Stimulated activated CD4-positive, alpha-beta T cell treated with anti-CD3 and anti-CD28 coated beads, Interleukin-15, amount 100 ng/mL, for 1 hour (primary cell): ENCODE measurements at regions not wholly inside any gene's neighbourhood (a gene's known extent, or its start where the extent isn't known, plus 50 kb on each side); places are given as distances from the start of the nearest gene placed in this dataset.
A peak's percentile ranks its signal among the peaks of the same experiment; 100 is the strongest.

Source experiments
- DNase-seq, 2 donors: peaks; one replicate each; pipeline ENCODE4 v3.0.0-alpha.2; 2020; ENCODE audit warnings: low read depth in 1 of 2, low spot score in 1 of 2

DNA sequence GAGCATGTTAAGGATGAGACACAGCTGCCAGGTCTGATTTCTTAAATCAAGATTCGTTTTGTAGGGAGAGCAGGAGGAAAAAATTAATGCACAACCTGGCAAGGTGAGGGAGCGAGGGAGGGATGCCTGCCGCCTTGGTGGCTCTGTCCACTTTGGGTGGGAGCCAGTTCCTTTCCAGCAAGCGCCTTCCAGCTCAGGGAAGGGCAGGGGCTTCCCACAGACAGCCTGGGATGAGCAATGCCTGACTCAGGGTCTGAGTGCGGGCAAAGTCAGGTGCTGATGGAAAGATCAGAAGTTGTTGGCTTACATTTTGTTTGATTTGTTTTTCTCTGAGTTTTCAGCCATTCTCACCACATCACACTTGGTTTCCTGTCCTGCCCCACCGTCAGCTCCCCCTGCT is 220.7 kb downstream of the ENGASE start:
- DNase-seq, result no peak

DNA sequence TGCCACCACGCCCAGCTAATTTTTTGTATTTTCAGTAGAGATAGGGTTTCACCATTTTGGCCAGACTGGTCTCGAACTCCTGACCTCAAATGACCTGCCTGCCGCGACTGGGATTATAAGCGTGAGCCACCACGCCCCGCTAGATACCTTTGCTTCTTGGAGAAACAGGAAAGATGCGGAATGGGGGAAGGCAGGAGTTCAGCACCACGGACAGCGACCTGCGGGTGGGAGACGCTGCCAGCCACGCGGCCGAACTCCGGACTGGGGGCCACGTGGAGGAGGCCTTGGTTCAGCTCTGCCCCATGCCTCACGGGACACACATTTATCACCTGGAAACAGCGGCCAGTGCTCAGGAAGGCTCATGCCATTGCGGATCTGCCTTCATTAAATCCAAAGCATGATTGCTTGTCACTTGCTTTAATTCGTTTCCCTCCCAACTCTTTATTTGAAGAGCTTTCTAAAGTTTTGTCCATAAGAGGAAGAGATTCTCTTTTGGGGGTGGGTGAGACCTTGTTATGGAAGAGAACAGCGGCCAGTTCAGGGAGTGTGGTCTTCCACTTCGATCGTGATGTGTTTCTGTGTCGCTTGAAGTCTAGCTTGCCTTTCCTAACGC is 219.9 kb downstream of the ENGASE start:
- peak in 1 of 2 donors; percentile 5 for DNase-seq

DNA sequence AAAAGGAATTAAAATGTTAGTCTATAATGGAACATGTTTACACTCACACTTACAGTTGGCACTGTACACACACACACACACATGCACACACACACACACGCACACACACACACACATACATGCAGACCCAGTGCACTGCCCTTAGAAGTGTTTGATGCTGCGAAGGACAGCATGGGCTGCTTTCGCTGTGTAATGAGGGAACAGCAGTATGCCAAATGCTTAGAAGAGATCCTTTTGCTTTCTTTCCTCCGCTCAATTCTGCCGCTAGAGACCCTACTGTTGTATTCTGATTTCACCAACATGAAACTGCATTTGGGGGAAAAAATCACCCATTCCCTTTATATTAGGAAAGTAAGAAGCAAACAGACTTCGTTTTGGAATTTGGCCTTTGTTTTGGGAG is 217.9 kb downstream of the ENGASE start:
- DNase-seq, result no peak

DNA sequence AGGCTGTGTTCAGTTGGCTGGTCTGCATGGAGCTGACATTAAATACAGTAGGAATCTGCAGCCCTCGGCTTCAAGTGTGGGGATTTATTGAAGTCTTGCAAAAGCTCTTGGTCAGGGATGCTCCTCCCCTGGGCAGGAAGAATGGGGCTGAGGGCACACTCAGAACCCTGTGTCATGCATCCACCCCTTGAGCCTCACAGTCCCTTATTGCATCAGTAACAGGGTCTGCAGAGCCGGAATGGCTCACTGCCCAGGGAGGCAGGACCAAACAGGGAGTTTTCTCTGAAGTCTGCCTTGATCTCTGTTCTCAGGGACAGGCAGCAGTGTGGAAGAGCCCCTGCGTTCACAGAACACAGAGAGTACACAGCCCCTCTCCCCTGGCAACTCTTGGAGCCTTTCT is 216.8 kb downstream of the ENGASE start:
- DNase-seq, result no peak

DNA sequence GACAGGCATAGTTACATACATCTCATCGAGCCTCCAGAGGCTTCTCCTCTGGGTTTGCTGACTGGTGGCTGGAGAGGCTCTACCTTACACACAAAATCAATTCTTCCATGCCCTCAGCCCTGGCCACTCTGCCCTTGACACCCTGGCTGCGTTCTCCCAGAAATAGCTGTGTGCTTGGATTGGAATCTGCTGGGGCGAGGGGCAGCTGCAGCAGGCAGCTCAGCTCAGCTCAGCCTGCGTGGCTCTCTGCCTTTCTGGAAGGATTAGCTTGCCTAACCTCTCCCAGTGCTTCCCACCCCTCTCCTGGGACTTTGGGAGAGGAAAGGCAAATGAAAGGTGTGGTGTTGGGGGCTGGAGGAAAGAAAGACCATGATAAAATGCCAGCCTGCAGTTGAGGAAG is 216.1 kb downstream of the ENGASE start:
- DNase-seq, result no peak

DNA sequence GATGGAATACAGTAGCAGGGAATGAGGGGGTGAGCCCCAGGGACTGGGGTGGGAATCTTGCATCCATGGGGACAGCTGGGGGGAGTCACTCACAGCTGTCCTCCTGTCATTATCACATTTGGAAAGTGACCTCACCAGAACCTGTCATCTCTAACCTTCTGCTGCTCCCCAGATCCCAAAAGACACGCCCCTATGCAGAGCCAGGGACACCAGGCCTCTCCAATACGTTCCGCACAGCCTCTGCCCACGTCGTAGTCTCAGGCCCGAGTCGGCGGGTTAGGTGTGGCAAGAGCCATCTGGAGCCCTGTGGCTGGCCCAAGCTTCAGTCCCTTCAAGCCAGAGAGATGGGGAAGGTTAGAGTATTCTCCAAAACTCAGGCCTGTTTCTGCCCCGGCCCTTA is 214.3 kb downstream of the ENGASE start:
- DNase-seq, result no peak

DNA sequence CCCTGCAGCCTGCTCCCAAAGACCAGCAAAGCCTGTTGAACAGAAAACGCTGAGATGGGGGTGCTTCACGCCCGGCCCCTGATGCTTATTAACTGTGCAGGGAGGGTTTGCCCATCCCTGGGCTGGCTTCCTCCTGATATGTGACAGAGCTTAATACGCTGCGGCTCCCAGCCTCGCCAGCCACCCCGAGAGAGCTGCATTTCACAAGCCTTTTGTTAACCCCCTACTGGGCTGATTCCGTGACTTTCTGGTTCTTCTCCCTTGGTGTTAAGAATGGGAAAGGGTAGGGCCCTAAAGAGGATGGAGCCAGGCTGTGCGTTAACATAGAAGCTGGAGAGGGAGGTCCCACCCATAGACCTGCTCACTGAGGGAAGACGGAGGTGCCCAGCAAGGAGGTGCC is 211.8 kb downstream of the ENGASE start:
- no peak for DNase-seq

DNA sequence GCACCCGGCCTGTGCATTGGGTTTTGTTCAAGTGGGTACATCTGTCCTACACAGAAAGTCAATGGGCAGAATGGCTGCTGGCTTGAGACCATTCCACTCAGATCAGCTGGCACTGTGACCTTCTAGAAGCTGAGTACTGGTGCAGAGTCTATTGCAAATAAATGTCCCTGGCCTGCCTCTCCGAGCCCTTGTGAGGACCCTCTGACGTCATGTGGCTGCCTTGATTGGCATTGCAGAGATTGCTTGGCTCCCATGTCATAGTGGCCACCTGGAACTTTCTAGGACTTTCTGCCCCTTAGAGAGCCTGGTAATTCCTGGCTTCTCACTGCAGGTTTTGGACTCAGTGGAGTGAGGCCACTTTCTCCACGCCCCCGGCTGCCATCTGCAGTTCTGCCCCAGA is 211.3 kb downstream of the ENGASE start:
- DNase-seq, result no peak

DNA sequence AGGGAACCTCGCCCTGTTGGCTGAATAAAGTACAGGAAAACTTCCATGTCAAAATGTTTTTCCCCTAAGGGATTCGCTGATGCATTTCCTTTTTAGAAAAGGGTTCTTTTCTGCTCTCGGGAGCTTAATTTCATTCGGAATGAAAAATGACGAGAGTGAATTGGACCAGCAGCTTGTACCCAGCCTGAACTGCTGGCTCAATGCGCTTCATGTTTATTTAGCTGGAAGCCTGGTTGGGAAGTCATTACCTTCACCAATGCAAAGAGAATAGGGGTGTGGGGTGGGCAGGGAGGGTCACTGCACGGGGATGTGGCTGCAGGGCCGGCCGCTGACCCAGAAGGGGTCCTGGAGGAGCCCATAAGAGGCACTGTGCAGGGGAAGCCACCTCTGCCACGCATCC is 207.7 kb downstream of the ENGASE start:
- DNase-seq, result no peak

DNA sequence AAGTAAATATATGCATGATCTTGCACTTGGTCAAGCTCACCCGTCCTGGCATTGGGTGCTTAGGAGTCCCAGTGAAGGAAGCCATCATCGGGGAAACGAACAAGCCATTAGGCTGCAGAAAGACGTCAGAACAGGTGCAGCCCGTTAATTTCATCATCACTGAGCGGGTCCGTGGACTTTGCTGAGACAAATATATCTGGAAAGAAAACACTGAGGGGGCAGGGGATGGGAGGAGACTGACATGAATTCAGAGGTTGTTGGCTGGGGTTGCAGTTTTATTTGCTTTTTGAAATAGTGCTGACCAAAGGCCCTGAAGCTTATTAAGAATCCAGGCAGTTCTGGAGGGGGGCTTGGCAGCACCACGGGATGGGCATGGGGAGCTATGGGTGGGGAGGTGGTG is 207.2 kb downstream of the ENGASE start:
- no peak for DNase-seq

DNA sequence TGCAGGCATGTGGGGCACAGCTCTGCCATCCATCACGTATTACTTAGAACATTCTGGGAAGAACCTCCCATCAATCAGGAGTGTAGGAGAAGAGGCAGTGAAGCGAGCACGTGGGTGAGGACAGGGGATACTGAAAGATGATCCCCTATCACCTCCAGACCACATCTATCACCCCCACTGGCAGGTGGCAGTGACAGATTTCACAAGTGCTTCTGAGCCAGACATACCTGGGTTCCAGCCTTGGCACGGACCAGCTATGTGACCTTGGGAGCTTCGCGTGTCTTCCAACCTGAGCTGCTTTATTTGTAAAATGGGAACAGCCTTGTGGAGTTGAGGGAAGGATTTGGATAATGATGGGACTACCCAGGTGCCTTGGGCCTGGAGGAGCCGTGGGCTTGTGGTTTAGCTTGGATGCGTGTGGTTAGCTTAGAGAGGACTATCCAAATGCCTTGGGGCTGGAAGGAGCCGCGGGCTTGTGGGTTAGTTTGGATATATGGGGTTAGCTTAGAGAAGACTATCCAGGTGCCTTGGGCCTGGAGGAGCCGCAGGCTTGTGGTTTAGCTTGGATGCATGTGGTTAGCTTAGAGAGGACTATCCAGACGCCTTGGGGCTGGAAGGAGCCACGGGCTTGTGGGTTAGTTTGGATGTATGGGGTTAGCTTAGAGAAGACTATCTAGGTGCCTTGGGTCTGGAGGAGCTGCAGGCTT is 206.4 kb downstream of the ENGASE start:
- DNase-seq, result no peak

DNA sequence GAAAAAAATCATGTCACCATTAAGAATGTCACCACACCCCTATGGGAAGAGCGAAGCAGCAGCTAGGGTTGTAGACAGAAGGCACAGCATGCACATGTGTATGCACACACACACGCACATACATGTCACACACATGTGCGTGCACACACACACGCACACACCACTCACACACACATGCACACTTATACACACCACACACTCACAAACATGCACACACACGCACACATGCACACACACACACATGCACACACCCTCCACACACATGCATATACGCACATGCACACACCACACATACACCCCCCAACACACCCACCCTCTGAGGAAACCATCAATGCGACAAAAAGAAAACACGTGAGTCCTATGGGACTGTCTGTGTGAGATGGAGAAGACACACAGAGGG is 205.4 kb downstream of the ENGASE start:
- no peak for DNase-seq

DNA sequence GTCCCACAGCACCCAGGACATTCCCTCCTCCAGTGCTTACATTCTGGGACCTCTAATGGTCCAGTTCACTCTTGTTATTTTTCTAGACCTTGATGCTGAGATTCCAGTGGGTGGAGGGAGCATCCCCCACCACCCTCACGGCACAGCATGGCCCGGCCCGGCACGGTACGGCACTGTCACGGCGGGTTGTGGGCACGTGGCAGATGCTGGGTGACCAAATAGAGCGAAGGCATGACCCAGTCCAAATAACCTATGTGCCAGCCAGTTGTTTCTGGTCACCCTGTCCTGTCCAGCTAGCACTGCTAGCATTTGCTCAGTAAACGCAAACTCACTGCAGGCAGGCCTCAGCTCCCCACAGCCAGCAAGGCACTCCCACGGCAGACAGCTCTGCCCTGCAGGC is 204.7 kb downstream of the ENGASE start:
- no peak for DNase-seq

DNA sequence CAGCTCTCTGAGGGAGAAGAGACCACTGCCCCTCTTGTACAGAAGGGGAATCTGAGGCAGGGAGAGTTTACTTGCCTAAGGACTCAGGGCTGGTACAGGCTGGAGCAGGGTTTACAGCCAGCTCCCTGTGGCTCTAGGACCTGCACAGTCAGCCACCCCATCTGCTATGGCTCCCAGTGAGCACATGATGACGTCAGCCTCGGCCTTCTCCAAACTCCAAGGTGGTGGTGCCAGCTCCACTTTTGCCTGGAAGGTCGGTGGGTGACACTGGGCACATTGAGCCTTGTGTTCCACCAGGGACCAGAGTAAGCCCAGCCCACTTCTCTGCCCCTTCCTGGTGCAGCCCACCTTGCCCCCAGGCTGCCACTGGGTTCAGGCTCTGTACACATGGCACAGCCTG is 202.2 kb downstream of the ENGASE start:
- no peak for DNase-seq

DNA sequence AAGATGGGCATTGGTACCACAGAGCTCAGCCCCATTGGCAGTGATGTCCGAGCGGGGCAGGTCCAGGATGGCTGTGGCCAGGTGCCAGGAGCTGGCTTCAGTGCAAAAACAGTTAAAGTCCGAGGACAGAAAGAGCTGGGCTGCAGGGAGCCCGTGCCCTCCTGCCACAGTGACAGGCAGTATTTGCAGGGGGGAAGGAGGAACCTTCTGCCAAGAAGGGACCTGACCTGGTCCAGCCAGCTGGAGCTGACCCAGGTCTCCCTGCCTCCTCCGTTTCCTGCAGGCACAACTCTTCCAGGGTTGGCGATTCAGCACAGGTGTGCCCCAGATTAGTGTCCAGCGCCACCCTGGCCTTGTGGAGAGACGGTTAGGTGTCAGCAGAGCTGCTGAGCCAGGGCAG is 199.0 kb downstream of the ENGASE start:
- DNase-seq, result no peak

DNA sequence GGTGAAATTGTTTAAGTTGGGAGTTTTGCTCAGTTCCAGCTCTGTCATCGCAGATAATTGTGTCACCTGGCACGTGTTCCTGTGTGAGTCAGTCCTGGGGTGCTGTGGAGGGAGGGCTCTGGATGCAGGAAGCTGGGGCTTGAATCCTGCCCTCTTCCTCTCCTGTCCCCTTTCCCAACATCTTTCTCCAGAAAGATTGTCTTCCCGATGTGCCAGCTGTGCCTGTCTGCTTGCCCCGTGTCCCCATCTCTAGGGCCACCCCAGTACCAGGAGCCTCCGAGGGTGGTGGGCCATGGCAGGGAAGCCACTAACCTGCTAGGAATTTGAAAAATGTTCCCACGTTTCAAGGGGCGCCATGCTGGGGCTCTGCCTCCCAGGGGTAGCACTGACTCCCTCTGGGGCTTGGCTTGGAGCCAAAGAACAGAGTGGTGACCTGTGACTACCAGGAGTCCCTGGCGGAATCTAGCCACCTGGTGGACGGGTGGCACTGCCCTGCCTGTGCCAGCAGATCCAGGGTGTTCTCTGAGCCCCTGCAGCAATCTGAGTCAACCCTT is 198.1 kb downstream of the ENGASE start:
- DNase-seq, result no peak

DNA sequence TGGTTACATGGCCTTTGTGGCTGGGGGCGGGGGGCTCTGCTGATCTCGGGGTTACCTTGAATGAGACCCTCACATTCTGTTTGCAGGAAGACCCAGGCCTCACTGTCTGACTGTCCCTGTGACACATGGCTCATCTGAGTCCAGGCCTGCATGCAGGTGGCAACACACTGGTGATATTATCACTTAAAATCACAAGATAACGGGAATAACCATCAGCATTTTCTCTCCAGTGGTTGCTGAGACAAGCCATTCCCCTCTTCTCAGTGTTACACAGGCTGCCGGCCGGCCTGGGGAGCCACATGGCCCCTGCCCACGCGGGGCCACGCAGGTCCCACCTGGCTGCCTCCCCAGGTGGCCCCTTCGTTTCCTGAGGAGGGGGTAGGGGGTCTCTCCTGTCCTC is 197.6 kb downstream of the ENGASE start:
- no peak for DNase-seq

DNA sequence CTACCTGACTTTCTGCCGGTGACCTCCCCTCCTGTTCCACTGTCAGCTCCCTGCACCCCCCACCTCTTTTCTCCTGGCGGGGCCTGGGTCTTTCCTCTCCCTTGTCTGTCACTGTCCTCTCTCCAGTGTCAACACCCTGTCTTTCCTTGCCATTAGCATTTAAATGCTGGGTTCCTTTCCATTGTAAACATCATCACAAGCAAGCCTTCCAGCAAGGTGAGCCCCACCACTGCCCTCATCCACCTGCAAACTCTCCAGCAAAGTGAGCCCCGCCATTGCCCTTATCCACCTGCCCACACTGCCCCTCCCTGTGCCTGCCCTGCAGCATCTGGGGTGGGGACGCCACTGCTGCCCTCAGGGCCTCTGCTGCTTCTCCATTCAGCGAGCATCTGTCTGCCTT is 195.0 kb downstream of the ENGASE start:
- DNase-seq, result no peak

DNA sequence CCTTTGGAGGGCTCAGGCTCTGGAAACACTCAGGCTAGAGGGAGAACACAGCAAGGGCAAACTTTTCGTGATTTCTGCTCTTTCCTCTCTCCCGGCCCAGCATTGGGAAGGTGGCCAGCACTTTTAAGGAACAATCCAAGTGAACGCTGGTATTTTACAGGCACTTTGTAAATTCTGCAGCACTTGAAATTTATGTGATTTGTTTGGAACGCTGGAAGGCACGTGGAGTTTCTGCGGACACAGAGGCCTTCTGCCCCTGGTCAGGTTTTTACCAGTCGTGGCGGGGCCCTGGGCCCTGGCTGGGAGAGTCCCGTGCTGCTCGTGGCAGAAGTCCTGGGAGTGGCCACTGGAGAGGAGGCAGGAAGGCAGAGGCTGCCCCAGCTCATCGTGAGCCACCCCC is 188.6 kb downstream of the ENGASE start:
- DNase-seq, result no peak

DNA sequence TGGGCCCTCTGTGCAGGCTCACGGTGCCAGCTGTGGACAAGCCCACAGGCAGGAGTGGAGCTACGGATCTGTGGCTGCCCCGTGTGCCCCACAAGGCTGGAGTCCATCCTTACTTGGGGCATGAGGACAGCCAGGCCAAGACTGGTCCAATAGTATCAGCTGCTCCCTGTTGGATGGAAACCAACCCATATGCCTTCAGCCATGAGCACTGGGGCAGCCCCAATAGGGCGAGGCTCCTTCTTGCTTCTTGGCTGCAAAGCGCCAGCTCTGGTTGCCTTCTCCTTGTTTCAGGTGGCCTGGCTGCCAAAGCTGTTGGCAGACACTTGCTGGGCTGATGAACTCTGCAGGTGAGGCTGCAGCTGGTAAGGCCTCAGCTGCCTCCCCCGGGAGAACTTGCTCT is 188.0 kb downstream of the ENGASE start:
- no peak for DNase-seq

DNA sequence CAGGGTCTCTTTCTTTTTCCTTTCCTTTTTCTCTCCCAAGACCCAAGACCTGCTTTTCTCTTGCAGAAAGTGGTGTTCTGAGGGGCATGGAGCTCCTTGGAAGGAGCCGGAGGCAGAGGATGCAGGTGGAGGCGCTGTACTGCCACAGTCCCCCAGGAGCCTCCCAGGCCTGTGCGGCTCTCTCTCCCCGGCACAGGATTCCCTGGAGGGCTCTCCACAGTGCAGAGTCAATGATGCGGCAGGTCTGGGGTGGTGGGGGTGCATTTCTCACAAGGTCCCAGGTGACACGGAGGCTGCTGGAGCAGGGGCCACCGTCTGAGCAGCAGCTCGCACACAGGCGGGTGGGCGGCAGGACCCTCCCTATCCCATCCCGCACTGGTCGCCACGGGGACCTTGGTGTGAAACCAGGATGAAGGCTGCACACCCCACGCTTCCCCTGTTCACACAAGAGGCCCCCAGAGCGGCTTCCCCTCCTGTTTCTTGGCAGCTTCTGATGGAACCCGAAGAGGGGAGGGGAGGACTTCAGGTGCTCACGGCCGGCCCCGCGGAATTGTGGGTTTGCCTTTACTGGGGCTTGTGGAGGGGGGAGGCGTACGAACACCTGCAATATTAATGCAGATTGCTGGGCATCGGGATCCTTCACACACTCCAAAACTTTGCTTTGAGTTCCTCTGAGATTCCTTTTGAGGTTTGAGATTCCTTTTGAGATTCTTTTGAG is 186.9 kb downstream of the ENGASE start:
- DNase-seq, result no peak

DNA sequence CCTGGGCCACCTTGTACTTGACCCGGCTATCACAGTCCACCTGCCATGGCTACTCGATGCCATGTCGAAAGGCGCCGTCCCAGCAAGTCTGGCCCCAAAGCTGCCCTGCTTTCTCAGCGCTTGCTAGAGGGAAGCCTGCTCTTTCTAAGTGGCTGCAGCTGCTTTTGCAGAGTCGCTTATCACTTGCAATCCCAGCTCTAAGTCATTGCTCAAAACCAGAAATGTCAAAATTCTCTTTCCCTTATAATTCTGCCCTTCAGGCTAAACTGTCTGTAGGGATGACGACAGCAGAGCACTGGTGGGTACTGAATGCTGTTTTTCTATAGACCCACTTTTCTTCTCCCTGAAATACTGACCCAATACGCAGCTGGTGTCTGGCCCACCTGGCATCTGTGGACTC is 184.2 kb downstream of the ENGASE start:
- DNase-seq, result no peak
